B cell (primary cell): ENCODE measurements at regions not wholly inside any gene's neighbourhood (a gene's known extent, or its start where the extent isn't known, plus 50 kb on each side); places are given as distances from the start of the nearest gene placed in this dataset.

ENCODE experiments used
- EZH2 ChIP-seq: IDR thresholded peaks from 2 replicates; pipeline ENCODE4 v1.6.1; 2012; ENCODE audit warnings: borderline replicate concordance, low read depth, mild to moderate bottlenecking, moderate library complexity, low read length; ENCODE audit not compliant: insufficient read depth, poor library complexity, severe bottlenecking
- TF ChIP-seq, protein P1 (sequence below): fragments of 200-600 bp; IDR thresholded peaks from one replicate; pipeline ENCODE4 v1.8.0; 2022; ENCODE audit warnings: antibody characterized with exemption, mild to moderate bottlenecking

DNA sequence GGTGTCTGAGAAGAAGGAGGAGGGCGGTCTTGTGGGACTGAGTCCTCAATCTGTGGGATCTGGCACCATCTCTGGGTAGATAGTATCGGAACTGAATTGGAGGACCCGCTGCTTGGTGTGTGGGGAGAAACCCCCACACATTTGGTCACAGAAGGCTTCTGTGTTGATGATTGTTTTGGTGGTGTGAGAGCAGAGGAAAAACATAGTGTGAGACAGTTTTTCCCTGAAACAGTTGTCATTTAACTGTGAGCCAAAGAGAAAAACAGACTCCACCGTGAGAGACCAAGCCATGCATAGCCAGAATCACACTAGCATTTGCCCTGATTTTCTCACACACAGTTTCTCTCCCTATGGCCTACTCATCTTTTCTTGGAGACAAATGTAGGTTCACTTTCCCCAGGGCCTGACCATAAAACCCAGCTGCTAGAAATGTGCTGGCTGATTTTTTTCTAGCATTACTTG is 91.4 kb upstream of the FLRT2 start:
- no peak for TF ChIP-seq EZH2
- TF ChIP-seq, protein P1, sequence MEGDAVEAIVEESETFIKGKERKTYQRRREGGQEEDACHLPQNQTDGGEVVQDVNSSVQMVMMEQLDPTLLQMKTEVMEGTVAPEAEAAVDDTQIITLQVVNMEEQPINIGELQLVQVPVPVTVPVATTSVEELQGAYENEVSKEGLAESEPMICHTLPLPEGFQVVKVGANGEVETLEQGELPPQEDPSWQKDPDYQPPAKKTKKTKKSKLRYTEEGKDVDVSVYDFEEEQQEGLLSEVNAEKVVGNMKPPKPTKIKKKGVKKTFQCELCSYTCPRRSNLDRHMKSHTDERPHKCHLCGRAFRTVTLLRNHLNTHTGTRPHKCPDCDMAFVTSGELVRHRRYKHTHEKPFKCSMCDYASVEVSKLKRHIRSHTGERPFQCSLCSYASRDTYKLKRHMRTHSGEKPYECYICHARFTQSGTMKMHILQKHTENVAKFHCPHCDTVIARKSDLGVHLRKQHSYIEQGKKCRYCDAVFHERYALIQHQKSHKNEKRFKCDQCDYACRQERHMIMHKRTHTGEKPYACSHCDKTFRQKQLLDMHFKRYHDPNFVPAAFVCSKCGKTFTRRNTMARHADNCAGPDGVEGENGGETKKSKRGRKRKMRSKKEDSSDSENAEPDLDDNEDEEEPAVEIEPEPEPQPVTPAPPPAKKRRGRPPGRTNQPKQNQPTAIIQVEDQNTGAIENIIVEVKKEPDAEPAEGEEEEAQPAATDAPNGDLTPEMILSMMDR: no peak
